Tibial artery (tissue), 4 donors: ENCODE measurements at regions not wholly inside any gene's neighbourhood (a gene's known extent, or its start where the extent isn't known, plus 50 kb on each side); places are given as distances from the start of the nearest gene placed in this dataset.

Experiments used
- DNase-seq, 2 donors: peaks; one replicate each; pipeline ENCODE4 v3.0.0-alpha.2; 2019
- H3K27ac ChIP-seq, 2 donors: fragments of 200-600 bp; sonication (generic) in 1 of 2; 1 replicate in 1 of 2; 2 replicates in 1 of 2; pipeline ENCODE4 v1.5.1; 2018 to 2019; ENCODE audit warnings: mild to moderate bottlenecking in 1 of 2
- H3K27me3 ChIP-seq, 2 donors: fragments of 200-600 bp; sonication (generic) in 1 of 2; one replicate each; pipeline versions ENCODE4 v1.5.1 to v1.6.0; 2016 to 2019
- H3K36me3 ChIP-seq, 3 donors: fragments of 200-600 bp; sonication (generic) in 2 of 3; one replicate each; pipeline ENCODE4 v1.5.1; 2016 to 2019; ENCODE audit warnings: mild to moderate bottlenecking in 2 of 3
- H3K4me1 ChIP-seq, 4 donors: fragments of 200-600 bp; sonication (generic) in 2 of 4; 1 replicate in 3 of 4; 2 replicates in 1 of 4; pipeline ENCODE4 v1.5.1; 2016 to 2019
- H3K4me3 ChIP-seq, 2 donors: fragments of 200-600 bp; sonication (generic) in 1 of 2; 1 replicate in 1 of 2; 2 replicates in 1 of 2; pipeline ENCODE4 v1.5.1; 2018 to 2019; ENCODE audit warnings: mild to moderate bottlenecking in 2 of 2
- H3K9me3 ChIP-seq, 3 donors: fragments of 200-600 bp; sonication (generic) in 1 of 3; one replicate each; pipeline ENCODE4 v1.5.1; 2016 to 2019
- intact Hi-C: fragments of 100-400 bp; cut with DNase I; formaldehyde crosslinking; loops from one replicate; pipeline ENCODE4 v1.15.0; 2023; ENCODE audit warnings: low total_unique reads
- TF ChIP-seq, protein P1 (sequence below), 2 experiments: fragments of 200-600 bp in 1 of 2; fragments of 450-650 bp in 1 of 2; IDR thresholded peaks; one replicate each; pipeline ENCODE4 v1.5.1; 2017 to 2019; ENCODE audit warnings: antibody characterized with exemption in 2 of 2, mild to moderate bottlenecking in 1 of 2, moderate library complexity in 1 of 2

DNA sequence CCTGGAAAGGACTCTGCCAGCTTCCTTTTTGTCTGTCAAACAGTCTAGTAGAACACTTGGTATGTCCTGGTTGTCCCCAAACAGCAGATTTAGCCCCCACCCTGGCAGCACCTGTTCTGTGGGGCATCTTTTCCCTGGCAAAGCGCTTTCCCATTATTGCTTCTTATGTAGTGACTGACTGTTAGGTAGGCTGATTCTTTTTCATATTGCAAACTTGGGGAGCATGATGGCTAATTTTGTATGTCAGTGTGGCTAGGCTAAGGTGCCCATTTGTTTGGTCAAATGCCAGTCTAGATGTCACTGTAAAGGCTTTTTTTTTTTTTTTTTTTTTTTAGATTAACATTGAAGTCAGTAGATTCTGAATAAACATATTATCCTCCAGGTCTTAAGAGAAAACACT lies 140.2 kb downstream of the MYCN start:
- Histone ChIP-seq H3K4me3 (no peak overlapping the region), H3K27ac (no peak overlapping the region), H3K27me3 (peaks cover 0 to 10% of the 10 kb centered on the region in 2 donors), H3K36me3 (no peaks in the 10 kb centered on the region), H3K4me1 (no peaks in the 10 kb centered on the region), H3K9me3 (no peaks in the 10 kb centered on the region)
- intact Hi-C loops, result no loop called here
- TF ChIP-seq, protein P1, sequence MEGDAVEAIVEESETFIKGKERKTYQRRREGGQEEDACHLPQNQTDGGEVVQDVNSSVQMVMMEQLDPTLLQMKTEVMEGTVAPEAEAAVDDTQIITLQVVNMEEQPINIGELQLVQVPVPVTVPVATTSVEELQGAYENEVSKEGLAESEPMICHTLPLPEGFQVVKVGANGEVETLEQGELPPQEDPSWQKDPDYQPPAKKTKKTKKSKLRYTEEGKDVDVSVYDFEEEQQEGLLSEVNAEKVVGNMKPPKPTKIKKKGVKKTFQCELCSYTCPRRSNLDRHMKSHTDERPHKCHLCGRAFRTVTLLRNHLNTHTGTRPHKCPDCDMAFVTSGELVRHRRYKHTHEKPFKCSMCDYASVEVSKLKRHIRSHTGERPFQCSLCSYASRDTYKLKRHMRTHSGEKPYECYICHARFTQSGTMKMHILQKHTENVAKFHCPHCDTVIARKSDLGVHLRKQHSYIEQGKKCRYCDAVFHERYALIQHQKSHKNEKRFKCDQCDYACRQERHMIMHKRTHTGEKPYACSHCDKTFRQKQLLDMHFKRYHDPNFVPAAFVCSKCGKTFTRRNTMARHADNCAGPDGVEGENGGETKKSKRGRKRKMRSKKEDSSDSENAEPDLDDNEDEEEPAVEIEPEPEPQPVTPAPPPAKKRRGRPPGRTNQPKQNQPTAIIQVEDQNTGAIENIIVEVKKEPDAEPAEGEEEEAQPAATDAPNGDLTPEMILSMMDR (IDR thresholded peaks at IDR 0.05), result no peak
- DNase-seq, result no peak

DNA sequence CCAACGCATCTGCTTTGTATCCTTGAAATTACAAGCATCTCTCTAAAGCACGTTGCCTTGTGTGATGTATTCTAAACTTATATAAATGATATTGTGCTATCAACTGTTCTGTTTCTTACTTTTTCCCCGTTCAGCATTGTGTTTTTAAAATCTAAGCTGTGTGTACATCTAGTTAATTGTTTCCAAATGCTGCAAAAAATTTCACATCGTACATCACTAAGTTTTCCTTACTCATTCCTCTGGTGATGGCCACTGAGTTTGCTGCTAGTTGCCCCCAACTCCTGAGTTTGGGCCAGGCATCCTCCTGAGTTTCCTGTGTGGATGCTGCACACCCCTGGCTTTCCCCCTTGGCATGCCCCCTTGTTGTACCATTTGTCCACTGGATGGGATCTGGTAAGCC lies 139.7 kb downstream of the MYCN start:
- Histone ChIP-seq H3K27me3 (peaks cover 0 to 10% of the 10 kb centered on the region in 2 donors), H3K4me1 (no peaks in the 10 kb centered on the region), H3K4me3 (no peak overlapping the region), H3K9me3 (no peaks in the 10 kb centered on the region), H3K36me3 (no peaks in the 10 kb centered on the region), H3K27ac (no peak overlapping the region)
- DNase-seq, result no peak
- intact Hi-C loops, result no loop called here
- TF ChIP-seq, protein P1 (IDR thresholded peaks at IDR 0.05), result no peak

DNA sequence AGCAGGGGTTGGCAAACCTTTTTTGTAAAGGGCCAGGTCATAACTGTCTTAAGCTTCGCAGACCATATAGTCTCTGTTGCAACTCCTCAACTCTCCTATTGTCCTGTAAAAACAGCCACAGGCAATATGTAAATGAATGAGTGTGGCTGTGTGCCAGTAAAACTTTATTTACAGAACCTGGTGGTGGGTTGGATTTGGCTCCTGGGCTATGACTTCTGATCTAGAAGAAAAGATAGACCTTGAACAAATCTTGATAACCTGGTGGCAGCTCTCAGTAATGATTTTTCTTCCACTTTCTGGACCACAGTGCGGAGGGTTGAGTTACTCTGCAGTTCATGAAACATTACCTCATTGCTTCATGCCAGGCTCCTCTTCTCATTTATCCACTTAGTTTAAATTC lies 139.3 kb downstream of the MYCN start:
- Histone ChIP-seq H3K9me3 (no peaks in the 10 kb centered on the region), H3K27ac (no peak overlapping the region), H3K4me1 (no peaks in the 10 kb centered on the region), H3K36me3 (no peaks in the 10 kb centered on the region), H3K27me3 (peaks cover 0 to 10% of the 10 kb centered on the region in 2 donors), H3K4me3 (no peak overlapping the region)
- TF ChIP-seq, protein P1 (IDR thresholded peaks at IDR 0.05), result no peak
- DNase-seq, result no peak
- intact Hi-C loops, result no loop called here

DNA sequence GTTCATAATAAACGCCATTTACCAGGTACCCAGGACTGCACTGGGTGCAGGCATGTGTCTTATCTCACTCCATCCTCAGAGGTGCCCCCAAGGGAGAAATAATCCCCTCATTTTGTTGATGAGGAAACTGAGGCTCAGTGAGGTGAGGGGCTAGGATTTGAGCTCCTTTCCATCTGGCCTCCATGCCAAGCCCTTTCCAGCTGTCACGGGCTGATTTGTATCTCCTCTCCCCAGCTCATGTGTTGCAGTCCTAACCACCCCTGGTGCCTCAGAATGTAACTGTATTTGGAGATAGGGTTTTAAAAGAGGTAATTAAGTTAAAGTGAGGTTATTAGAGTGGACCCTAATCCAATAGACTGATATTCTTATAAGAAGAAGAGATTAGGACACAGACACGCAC lies 137.3 kb downstream of the MYCN start:
- DNase-seq, result no peak
- TF ChIP-seq, protein P1 (IDR thresholded peaks at IDR 0.05), result no peak
- Histone ChIP-seq H3K4me1 (no peaks in the 10 kb centered on the region), H3K9me3 (no peaks in the 10 kb centered on the region), H3K27me3 (peaks cover 0 to 4% of the 10 kb centered on the region in 2 donors), H3K27ac (no peak overlapping the region), H3K36me3 (no peaks in the 10 kb centered on the region), H3K4me3 (no peak overlapping the region)
- intact Hi-C loops, result no loop called here

DNA sequence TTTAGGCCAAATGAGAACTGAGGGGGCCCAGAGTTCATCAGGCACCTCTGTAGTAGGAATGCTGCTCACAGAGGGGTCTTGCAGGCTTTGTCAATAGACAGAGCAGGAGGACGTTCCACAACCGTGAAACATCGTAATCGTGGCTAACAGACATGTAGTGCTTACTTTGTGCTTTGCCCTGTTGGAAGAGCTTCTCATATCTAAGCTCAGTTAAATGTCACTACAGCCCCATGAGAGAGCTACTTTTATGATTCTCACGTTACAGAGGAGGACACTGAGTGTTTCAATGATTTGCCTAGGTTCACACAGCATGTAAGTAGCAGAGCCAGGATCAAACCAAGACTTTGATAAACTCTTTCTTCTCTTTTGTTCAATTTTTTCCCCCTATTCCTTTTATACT lies 136.6 kb downstream of the MYCN start:
- H3K4me1 ChIP-seq, result no peaks in the 10 kb centered on the region
- H3K27me3 ChIP-seq, result no peaks in the 10 kb centered on the region
- H3K27ac ChIP-seq, result no peak overlapping the region
- H3K9me3 ChIP-seq, result no peaks in the 10 kb centered on the region
- no peak overlapping the region for H3K4me3 ChIP-seq
- no peaks in the 10 kb centered on the region for H3K36me3 ChIP-seq
- TF ChIP-seq, protein P1 (IDR thresholded peaks at IDR 0.05), result no peak
- no peak for DNase-seq
- intact Hi-C loops, result no loop called here
